Stomach (tissue), 8 donors: ENCODE measurements at regions not wholly inside any gene's neighbourhood (a gene's known extent, or its start where the extent isn't known, plus 50 kb on each side); places are given as distances from the start of the nearest gene placed in this dataset.

ENCODE experiments used
- DNase-seq, 2 donors: peaks; one replicate each; pipeline versions ENCODE4 v3.0.0 to v3.0.0-alpha.2; 2013 to 2019
- H3K27ac ChIP-seq, 5 donors: fragments of 200-600 bp in 4 of 5; sonication (generic) in 4 of 5; one replicate each; pipeline ENCODE4 v1.5.1; 2013 to 2019; ENCODE audit warnings: mild to moderate bottlenecking in 1 of 5, moderate library complexity in 1 of 5
- H3K27me3 ChIP-seq, 3 donors: fragments of 200-600 bp; sonication (generic); one replicate each; pipeline ENCODE4 v1.5.1; 2017 to 2019; ENCODE audit warnings: mixed run types in 1 of 3
- H3K36me3 ChIP-seq, 4 donors: fragments of 200-600 bp; sonication (generic); 1 replicate in 3 of 4; 2 replicates in 1 of 4; pipeline ENCODE4 v1.5.1; 2016 to 2019
- H3K4me1 ChIP-seq, 4 donors: fragments of 200-600 bp; sonication (generic); one replicate each; pipeline ENCODE4 v1.5.1; 2016 to 2019
- H3K4me3 ChIP-seq, 4 donors: fragments of 200-600 bp; sonication (generic) in 3 of 4; one replicate each; pipeline ENCODE4 v1.5.1; 2016 to 2019; ENCODE audit warnings: mild to moderate bottlenecking in 1 of 4
- H3K9me3 ChIP-seq, 4 donors: fragments of 200-600 bp; sonication (generic); one replicate each; pipeline ENCODE4 v1.5.1; 2016 to 2019
- EP300 ChIP-seq: sonication (generic); formaldehyde crosslinking; IDR thresholded peaks from one replicate; pipeline ENCODE4 v1.6.1; 2017; ENCODE audit warnings: antibody characterized with exemption
- POLR2A ChIP-seq, 4 donors: fragments of 450-650 bp; IDR thresholded peaks; one replicate each; pipeline ENCODE4 v1.6.1; 2016; ENCODE audit warnings: antibody characterized with exemption in 4 of 4, control low read depth in 2 of 4, mild to moderate bottlenecking in 1 of 4, moderate library complexity in 1 of 4
- POLR2AphosphoS5 ChIP-seq, 3 donors: sonication (generic); formaldehyde crosslinking; IDR thresholded peaks; one replicate each; pipeline ENCODE4 v1.6.1; 2016; ENCODE audit warnings: antibody characterized with exemption in 3 of 3
- WGBS, 5 donors: extraction: QIAGEN DNeasy Blood & Tissue Kit in 3 of 5; methylation state at CpG; one replicate each; pipeline versions ENCODE4 v1.1.5 to v1.1.7; 2013 to 2018; 5-methylcytosine and 5-hydroxymethylcytosine counted together
- intact Hi-C: fragments of 100-400 bp; cut with DNase I; formaldehyde crosslinking; loops from one replicate; pipeline ENCODE4 v1.15.1; 2023; ENCODE audit warnings: low total_unique reads
- TF ChIP-seq, protein P1 (sequence below), 7 experiments: fragments of 450-650 bp in 4 of 7; fragments of 200-600 bp in 3 of 7; sonication (generic) in 3 of 7; IDR thresholded peaks; one replicate each; pipeline ENCODE4 v1.5.1; 2016 to 2019; ENCODE audit warnings: antibody characterized with exemption in 7 of 7, control low read depth in 2 of 7, mild to moderate bottlenecking in 1 of 7
- donor health status: healthy with polysubstance abuse.
- donor health status: Bipolar disorder and iron deficiency.
- donor health status: healthy.

DNA sequence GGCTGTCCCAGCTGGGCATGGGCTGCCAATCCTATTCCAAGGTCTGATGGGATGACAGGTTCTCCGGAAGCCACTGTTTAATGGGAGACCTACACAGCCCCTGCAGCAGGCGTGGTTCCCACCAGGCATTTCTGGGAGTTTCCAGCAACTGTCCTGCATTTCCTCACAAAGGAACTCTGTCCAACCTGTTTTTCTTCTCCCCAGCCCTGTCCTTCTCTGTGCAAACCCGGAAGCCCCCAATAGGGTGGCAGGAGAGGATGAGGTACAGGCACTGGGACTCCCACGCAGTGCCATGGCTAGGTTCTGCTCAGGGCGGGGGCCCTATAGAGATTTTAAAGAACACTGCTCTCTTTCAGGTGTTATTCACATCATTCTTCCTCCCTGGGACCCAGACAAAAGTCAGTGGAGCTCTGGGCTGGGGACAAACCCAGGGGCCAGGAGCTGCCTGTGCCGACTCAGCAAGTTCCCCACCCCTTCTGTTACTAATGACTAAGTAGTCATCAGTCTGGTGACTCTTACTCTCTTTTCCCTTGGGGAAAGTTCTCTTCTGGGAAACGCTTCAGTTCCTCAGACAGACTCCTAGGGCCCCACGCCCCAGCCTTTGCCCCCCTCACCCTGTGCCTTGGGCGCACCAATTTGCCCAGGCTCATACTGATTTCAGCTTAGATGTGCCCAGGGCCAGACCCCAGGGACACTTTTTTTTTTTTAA lies 97.7 kb downstream of the CD47 start:
- Histone ChIP-seq H3K36me3 (no peaks in the 10 kb centered on the region), H3K27ac (no peak overlapping the region), H3K4me1 (peaks cover 8 to 25% (median 15%) of the 10 kb centered on the region in 4 donors), H3K27me3 (no peaks in the 10 kb centered on the region), H3K4me3 (no peak overlapping the region), H3K9me3 (no peaks in the 10 kb centered on the region)
- peak in 1 of 2 donors; percentile 50 for DNase-seq
- TF ChIP-seq POLR2A (IDR thresholded peaks at IDR 0.05) (no peak), POLR2AphosphoS5 (IDR thresholded peaks at IDR 0.05) (no peak), EP300 (no peak)
- TF ChIP-seq, protein P1, sequence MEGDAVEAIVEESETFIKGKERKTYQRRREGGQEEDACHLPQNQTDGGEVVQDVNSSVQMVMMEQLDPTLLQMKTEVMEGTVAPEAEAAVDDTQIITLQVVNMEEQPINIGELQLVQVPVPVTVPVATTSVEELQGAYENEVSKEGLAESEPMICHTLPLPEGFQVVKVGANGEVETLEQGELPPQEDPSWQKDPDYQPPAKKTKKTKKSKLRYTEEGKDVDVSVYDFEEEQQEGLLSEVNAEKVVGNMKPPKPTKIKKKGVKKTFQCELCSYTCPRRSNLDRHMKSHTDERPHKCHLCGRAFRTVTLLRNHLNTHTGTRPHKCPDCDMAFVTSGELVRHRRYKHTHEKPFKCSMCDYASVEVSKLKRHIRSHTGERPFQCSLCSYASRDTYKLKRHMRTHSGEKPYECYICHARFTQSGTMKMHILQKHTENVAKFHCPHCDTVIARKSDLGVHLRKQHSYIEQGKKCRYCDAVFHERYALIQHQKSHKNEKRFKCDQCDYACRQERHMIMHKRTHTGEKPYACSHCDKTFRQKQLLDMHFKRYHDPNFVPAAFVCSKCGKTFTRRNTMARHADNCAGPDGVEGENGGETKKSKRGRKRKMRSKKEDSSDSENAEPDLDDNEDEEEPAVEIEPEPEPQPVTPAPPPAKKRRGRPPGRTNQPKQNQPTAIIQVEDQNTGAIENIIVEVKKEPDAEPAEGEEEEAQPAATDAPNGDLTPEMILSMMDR (IDR thresholded peaks at IDR 0.05): no peak
- intact Hi-C loops: no loop called here
- 71 to 80% (median 74%) methylated on average over 9 of the region's 9 CpGs for WGBS, 5 donors

DNA sequence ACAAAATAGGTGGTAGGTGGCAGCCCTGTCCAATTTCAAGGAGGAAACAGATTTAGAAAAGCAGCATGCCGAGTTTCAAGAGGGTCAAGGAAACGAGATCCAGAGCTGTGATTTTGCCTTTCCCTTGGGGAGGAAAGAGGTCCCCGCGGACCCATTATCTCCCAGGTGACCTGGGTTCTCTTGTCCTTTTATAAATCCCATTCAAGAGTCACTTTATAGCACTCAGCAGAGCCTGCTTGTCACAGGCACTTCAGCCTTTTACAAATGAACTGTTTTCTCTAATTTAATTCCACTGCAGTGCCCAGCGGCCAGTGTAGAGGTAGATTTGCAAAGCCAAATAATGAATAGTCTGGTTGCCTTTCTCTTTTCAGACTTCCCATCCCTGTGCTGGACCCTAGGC lies 99.9 kb downstream of the CD47 start:
- Histone ChIP-seq H3K4me3 (no peak overlapping the region), H3K4me1 (peaks cover 23 to 44% (median 33%) of the 10 kb centered on the region in 4 donors), H3K36me3 (no peaks in the 10 kb centered on the region), H3K27me3 (no peaks in the 10 kb centered on the region), H3K27ac (no peak overlapping the region), H3K9me3 (no peaks in the 10 kb centered on the region)
- intact Hi-C loops: no loop called here
- no peak for TF ChIP-seq POLR2A (IDR thresholded peaks at IDR 0.05)
- no peak for TF ChIP-seq POLR2AphosphoS5 (IDR thresholded peaks at IDR 0.05)
- TF ChIP-seq, protein P1 (IDR thresholded peaks at IDR 0.05): no peak
- no peak for TF ChIP-seq EP300
- WGBS, 5 donors: 92 to 97% (median 96%) methylated on average over 5 of the region's 5 CpGs
- DNase-seq: no peak

DNA sequence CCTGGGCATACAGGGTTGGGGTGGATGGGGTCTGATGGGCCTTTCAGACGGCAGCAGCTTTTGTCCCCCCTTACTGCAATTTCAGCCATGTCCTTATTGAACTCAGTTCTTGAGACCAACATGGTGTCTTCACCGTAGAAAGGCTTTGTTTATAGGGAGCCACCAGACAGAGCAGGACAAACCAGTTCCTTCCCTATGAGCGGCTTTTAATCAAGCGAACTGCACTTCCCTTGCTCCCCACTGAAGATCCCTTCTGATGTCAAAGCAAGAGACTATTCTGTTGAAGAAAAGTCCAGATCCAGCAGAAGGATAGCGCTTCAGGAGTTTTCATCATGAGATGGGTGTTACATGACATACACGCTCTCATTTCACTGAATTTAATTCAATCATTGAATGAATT lies 100.4 kb downstream of the CD47 start:
- Histone ChIP-seq H3K4me3 (no peak overlapping the region), H3K4me1 (peaks cover 23 to 44% (median 33%) of the 10 kb centered on the region in 4 donors), H3K27ac (no peak overlapping the region), H3K36me3 (no peaks in the 10 kb centered on the region), H3K27me3 (no peaks in the 10 kb centered on the region), H3K9me3 (no peaks in the 10 kb centered on the region)
- intact Hi-C loops: no loop called here
- DNase-seq: no peak
- TF ChIP-seq EP300: no peak
- no peak for TF ChIP-seq POLR2AphosphoS5 (IDR thresholded peaks at IDR 0.05)
- 94 to 96% (median 96%) methylated on average over 6 of the region's 6 CpGs for WGBS, 5 donors

DNA sequence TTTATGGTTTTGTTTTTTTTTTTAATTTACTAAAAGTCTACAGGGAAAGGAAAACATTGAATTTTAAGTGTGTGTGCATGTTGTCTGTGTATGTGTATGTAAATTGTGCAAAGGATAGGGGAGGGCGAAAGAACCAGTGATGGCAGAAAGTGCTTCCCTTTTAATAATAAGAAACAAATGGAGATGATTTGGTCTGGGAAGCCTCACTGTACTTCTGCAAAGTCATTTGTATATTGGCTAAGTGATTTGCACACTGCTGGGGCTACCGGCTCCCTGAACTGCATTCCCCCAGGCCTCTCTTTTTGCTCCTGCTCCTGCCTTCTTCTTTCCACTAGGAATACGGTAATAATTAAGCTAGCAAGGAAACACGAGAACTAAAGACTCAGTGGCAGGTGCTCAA lies 101.2 kb downstream of the CD47 start:
- intact Hi-C loops: no loop called here

More for the DNA sequence above, 101.2 kb downstream of the CD47 start:
- Histone ChIP-seq H3K27ac (no peak overlapping the region), H3K9me3 (no peaks in the 10 kb centered on the region), H3K4me1 (peaks cover 23 to 44% (median 33%) of the 10 kb centered on the region in 4 donors), H3K36me3 (no peaks in the 10 kb centered on the region), H3K4me3 (no peak overlapping the region), H3K27me3 (no peaks in the 10 kb centered on the region)
- DNase-seq: no peak
- TF ChIP-seq EP300 (no peak), POLR2A (IDR thresholded peaks at IDR 0.05) (no peak), POLR2AphosphoS5 (IDR thresholded peaks at IDR 0.05) (no peak)
- TF ChIP-seq, protein P1 (IDR thresholded peaks at IDR 0.05): no peak
- 39 to 62% (median 50%) methylated on average over 4 of the region's 4 CpGs for WGBS, 5 donors
